Fibroblast of mammary gland (primary cell): ENCODE measurements at regions not wholly inside any gene's neighbourhood (a gene's known extent, or its start where the extent isn't known, plus 50 kb on each side); places are given as distances from the start of the nearest gene placed in this dataset.
A peak's percentile ranks its signal among the peaks of the same experiment; 100 is the strongest.
"Not testable (repeated sequence)": the region's sequence is repeated elsewhere in the genome, so short reads cannot be mapped to it uniquely, and the experiment has no call there.

Source experiments
- DNase-seq: peaks from one replicate; pipeline ENCODE4 v3.0.0-alpha.2; 2010; ENCODE audit warnings: low read depth
- H3K4me3 ChIP-seq: 2 replicates; pipeline ENCODE4 v1.5.1; 2011; ENCODE audit warnings: low read depth, mild to moderate bottlenecking, low read length, moderate library complexity; ENCODE audit not compliant: control insufficient read depth
- CTCF ChIP-seq: conservative IDR thresholded peaks from 2 replicates; pipeline ENCODE4 v1.5.1; 2011; ENCODE audit warnings: low read depth, low read length, inconsistent platforms; ENCODE audit not compliant: control insufficient read depth, insufficient read depth

GRCh38 chr18:75854808-75855207 lies 427.3 kb upstream of the SMIM21 start:
- H3K4me3 ChIP-seq = no peak overlapping the region
- TF ChIP-seq CTCF = no peak
- no peak for DNase-seq

DNA sequence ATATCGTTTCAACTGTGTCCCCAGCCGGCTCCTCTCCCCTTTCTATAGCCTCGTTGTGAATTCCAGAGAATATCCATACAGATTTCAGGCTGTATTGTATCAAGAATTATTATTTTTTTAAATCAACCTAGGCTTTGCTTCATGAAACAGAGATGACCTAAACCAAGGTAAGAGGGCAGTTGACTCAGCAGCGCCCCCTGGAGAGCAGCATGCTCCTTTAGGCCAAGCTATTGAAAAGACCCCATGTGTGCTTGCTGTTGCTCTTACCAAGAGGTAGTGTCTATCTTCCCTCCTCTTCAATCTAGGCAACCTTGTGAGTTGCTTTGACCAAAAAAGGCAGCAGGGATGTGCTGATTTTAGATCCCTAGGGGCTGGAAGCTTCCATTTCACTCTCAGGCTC lies 426.7 kb upstream of the SMIM21 start:
- no peak overlapping the region for H3K4me3 ChIP-seq
- DNase-seq = no peak
- peak; percentile 11 for TF ChIP-seq CTCF

DNA sequence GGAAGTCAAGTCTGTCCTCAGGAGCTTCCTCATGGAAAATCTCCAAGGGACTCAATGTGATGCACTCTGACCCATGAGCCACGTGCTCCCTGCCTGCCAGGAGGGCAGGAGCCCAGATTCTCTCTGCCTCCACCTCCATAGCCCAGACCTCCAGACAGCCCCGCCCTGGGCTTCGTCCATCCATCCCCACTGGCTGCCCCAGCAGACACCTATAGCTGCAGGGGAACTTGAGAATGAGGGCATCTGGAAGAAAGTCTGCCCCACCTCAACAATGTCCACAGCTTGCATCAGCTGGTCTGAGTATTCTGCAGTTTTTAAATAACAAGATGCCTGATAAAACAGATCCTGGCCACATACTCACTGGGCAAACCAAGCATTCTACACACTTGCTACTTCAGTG lies 418.8 kb upstream of the SMIM21 start:
- no peak for DNase-seq
- TF ChIP-seq CTCF = no peak

GRCh38 chr18:75845413-75845812 lies 417.9 kb upstream of the SMIM21 start:
- no peak overlapping the region for H3K4me3 ChIP-seq
- TF ChIP-seq CTCF = no peak
- no peak for DNase-seq

More for the DNA sequence above, 418.8 kb upstream of the SMIM21 start:
- no peak overlapping the region for H3K4me3 ChIP-seq

DNA sequence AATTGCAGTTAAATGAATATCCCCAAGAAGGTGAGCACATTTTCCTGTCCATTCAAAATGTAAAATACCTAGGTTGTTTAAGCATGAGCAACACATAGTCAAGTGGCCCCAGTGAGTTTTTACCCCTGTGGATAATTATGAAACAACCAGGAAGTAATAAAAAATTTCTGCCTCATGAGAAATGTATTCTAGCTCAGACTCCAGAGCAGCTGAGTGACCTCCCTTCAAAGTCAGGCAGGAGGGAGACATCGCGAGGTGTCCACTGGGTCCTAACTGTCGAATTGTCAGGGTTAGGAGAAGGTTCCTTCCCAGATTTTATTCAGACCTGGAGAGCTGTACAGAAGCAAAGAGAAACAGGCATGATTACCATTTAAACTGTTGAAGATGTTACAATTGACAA lies 416.6 kb upstream of the SMIM21 start:
- no peak overlapping the region for H3K4me3 ChIP-seq

GRCh38 chr18:75840131-75840530 lies 412.6 kb upstream of the SMIM21 start:
- no peak for TF ChIP-seq CTCF
- H3K4me3 ChIP-seq = no peak overlapping the region
- DNase-seq = no peak

More for the DNA sequence above, 416.6 kb upstream of the SMIM21 start:
- no peak for TF ChIP-seq CTCF
- no peak for DNase-seq

GRCh38 chr18:75839686-75840085 lies 412.2 kb upstream of the SMIM21 start:
- H3K4me3 ChIP-seq, DNase-seq: not testable (repeated sequence)
